HepG2 (cell line): ENCODE measurements at regions not wholly inside any gene's neighbourhood (a gene's known extent, or its start where the extent isn't known, plus 50 kb on each side); places are given as distances from the start of the nearest gene placed in this dataset.

Source experiments
- NBN ChIP-seq: fragments of 450-650 bp; conservative IDR thresholded peaks from 2 replicates; pipeline ENCODE4 v1.6.1; 2017
- NCOA1 ChIP-seq: sonication (generic); formaldehyde crosslinking; IDR thresholded peaks from 2 replicates; pipeline ENCODE4 v1.9.0; 2021; ENCODE audit warnings: missing genetic modification reagents
- ZNF766 ChIP-seq: sonication (generic); formaldehyde crosslinking; IDR thresholded peaks from 2 replicates; pipeline ENCODE4 v1.5.0; 2020; ENCODE audit warnings: missing genetic modification reagents, borderline replicate concordance
- ZNF878 ChIP-seq: sonication (generic); formaldehyde crosslinking; IDR thresholded peaks from 2 replicates; pipeline ENCODE4 v1.8.1; 2023; ENCODE audit warnings: mild to moderate bottlenecking, missing genetic modification reagents, moderate library complexity
- ZNF883 ChIP-seq: sonication (generic); formaldehyde crosslinking; IDR thresholded peaks from 2 replicates; pipeline ENCODE4 v1.5.1; 2020; ENCODE audit warnings: mild to moderate bottlenecking, missing genetic modification reagents; ENCODE audit errors: not compliant biosample characterization

- TF ChIP-seq NBN (no peak), ZNF878 (CRISPR knock-in tag) (no peak), ZNF883 (CRISPR knock-in tag) (no peak), NCOA1 (CRISPR knock-in tag) (no peak), ZNF766 (CRISPR knock-in tag) (no peak)
Observed at GRCh38 chr3:104145164-104145563, 1221.5 kb upstream of the ALCAM start.
